Osteoblast (primary cell): ENCODE measurements at regions not wholly inside any gene's neighbourhood (a gene's known extent, or its start where the extent isn't known, plus 50 kb on each side); places are given as distances from the start of the nearest gene placed in this dataset.
A peak's percentile ranks its signal among the peaks of the same experiment; 100 is the strongest.
"Not testable (repeated sequence)": the region's sequence is repeated elsewhere in the genome, so short reads cannot be mapped to it uniquely, and the experiment has no call there.

Experiments used
- DNase-seq: peaks from one replicate; pipeline ENCODE4 v3.0.0; 2011; ENCODE audit warnings: low spot score, mixed read lengths; ENCODE audit not compliant: insufficient read length; ENCODE audit errors: missing footprints
- H2AFZ ChIP-seq: 2 replicates; pipeline ENCODE4 v1.6.0; 2011; ENCODE audit warnings: mild to moderate bottlenecking, low read length
- H3K27ac ChIP-seq: 2 replicates; pipeline ENCODE4 v1.5.1; 2011; ENCODE audit warnings: mild to moderate bottlenecking, low read depth, low read length, moderate library complexity
- H3K27me3 ChIP-seq: 2 replicates; pipeline ENCODE4 v1.6.0; 2012; ENCODE audit warnings: mild to moderate bottlenecking, control low read depth, inconsistent platforms, low read length, moderate library complexity; ENCODE audit not compliant: insufficient read depth
- H3K36me3 ChIP-seq: 2 replicates; pipeline ENCODE4 v1.5.1; 2011; ENCODE audit warnings: mild to moderate bottlenecking, low read length, control low read depth, moderate library complexity; ENCODE audit not compliant: insufficient read depth
- H3K4me1 ChIP-seq: 2 replicates; pipeline ENCODE4 v1.5.1; 2011; ENCODE audit warnings: mild to moderate bottlenecking, low read length, control low read depth, moderate library complexity; ENCODE audit not compliant: insufficient read depth
- H3K4me2 ChIP-seq: 2 replicates; pipeline ENCODE4 v1.6.0; 2011; ENCODE audit warnings: mild to moderate bottlenecking, low read length; ENCODE audit not compliant: insufficient read depth
- H3K4me3 ChIP-seq: fragments of 200-600 bp; sonication (generic); 3 replicates; pipeline ENCODE4 v1.5.1; 2012; ENCODE audit warnings: mild to moderate bottlenecking, low read length, inconsistent platforms; ENCODE audit not compliant: insufficient read depth
- H3K79me2 ChIP-seq: 2 replicates; pipeline ENCODE4 v1.6.0; 2012; ENCODE audit warnings: mild to moderate bottlenecking, low read length, control low read depth, inconsistent platforms; ENCODE audit not compliant: insufficient read depth
- H3K9me3 ChIP-seq: 2 replicates; pipeline ENCODE4 v1.5.1; 2011; ENCODE audit warnings: low read depth, low read length, control low read depth
- H4K20me1 ChIP-seq: 2 replicates; pipeline ENCODE4 v1.6.0; 2012; ENCODE audit warnings: mild to moderate bottlenecking, low read length, control low read depth; ENCODE audit not compliant: insufficient read depth
- CTCF ChIP-seq: IDR thresholded peaks from 2 replicates; pipeline ENCODE4 v1.5.1; 2011; ENCODE audit warnings: mild to moderate bottlenecking, low read depth, low read length, moderate library complexity; ENCODE audit errors: extremely low read depth

GRCh38 chrX:34810916-34811315 lies 131.7 kb upstream of the FAM47B start:
- no peak for DNase-seq
- TF ChIP-seq CTCF, result no peak
- Histone ChIP-seq H3K36me3 (no peaks in the 10 kb centered on the region), H3K27ac (no peak overlapping the region), H3K79me2 (no peaks in the 10 kb centered on the region), H3K4me3 (no peak overlapping the region), H3K4me2 (peak overlapping the region; percentile 60), H2AFZ (no peak overlapping the region), H4K20me1 (no peaks in the 10 kb centered on the region), H3K4me1 (peaks cover 3% of the 10 kb centered on the region), H3K27me3 (no peaks in the 10 kb centered on the region), H3K9me3 (no peaks in the 10 kb centered on the region)

GRCh38 chrX:34813618-34814017 lies 129.0 kb upstream of the FAM47B start:
- Histone ChIP-seq H3K27ac (no peak overlapping the region), H3K27me3 (no peaks in the 10 kb centered on the region), H4K20me1 (no peaks in the 10 kb centered on the region), H3K9me3 (no peaks in the 10 kb centered on the region), H3K79me2 (no peaks in the 10 kb centered on the region), H3K4me2 (no peak overlapping the region), H3K4me1 (peaks cover 3% of the 10 kb centered on the region), H3K4me3 (no peak overlapping the region), H3K36me3 (no peaks in the 10 kb centered on the region), H2AFZ (no peak overlapping the region)
- peak; percentile 8 for DNase-seq
- TF ChIP-seq CTCF, result no peak

- Histone ChIP-seq H3K4me3 (no peak overlapping the region), H3K36me3 (no peaks in the 10 kb centered on the region), H2AFZ (no peak overlapping the region), H4K20me1 (no peaks in the 10 kb centered on the region), H3K4me1 (no peaks in the 10 kb centered on the region), H3K27ac (no peak overlapping the region), H3K27me3 (no peaks in the 10 kb centered on the region), H3K9me3 (no peaks in the 10 kb centered on the region), H3K79me2 (no peaks in the 10 kb centered on the region), H3K4me2 (no peak overlapping the region)
- no peak for DNase-seq
- TF ChIP-seq CTCF, result no peak
Measured at GRCh38 chrX:34826964-34827363, 115.6 kb upstream of the FAM47B start.

- no peaks in the 10 kb centered on the region for H3K36me3 ChIP-seq
- no peak overlapping the region for H3K4me3 ChIP-seq
- H3K9me3 ChIP-seq, result no peaks in the 10 kb centered on the region
- H3K4me2 ChIP-seq, result no peak overlapping the region
- TF ChIP-seq CTCF, result no peak
- no peaks in the 10 kb centered on the region for H3K79me2 ChIP-seq
- DNase-seq, result no peak
- no peaks in the 10 kb centered on the region for H3K4me1 ChIP-seq
- H2AFZ ChIP-seq, result no peak overlapping the region
- H3K27me3 ChIP-seq, result no peaks in the 10 kb centered on the region
- no peaks in the 10 kb centered on the region for H4K20me1 ChIP-seq
- H3K27ac ChIP-seq, result no peak overlapping the region
Measured at GRCh38 chrX:34839451-34839850, 103.1 kb upstream of the FAM47B start.

GRCh38 chrX:34841205-34841604 lies 101.4 kb upstream of the FAM47B start:
- not testable (repeated sequence) for H3K36me3 ChIP-seq, H3K4me2 ChIP-seq, H3K79me2 ChIP-seq, H3K27ac ChIP-seq, H2AFZ ChIP-seq, H3K4me1 ChIP-seq, H3K9me3 ChIP-seq, H3K4me3 ChIP-seq, DNase-seq, H3K27me3 ChIP-seq, H4K20me1 ChIP-seq
